ENCODE measurements at regions not wholly inside any gene's neighbourhood (a gene's known extent, or its start where the extent isn't known, plus 50 kb on each side); places are given as distances from the start of the nearest gene placed in this dataset.

DNA sequence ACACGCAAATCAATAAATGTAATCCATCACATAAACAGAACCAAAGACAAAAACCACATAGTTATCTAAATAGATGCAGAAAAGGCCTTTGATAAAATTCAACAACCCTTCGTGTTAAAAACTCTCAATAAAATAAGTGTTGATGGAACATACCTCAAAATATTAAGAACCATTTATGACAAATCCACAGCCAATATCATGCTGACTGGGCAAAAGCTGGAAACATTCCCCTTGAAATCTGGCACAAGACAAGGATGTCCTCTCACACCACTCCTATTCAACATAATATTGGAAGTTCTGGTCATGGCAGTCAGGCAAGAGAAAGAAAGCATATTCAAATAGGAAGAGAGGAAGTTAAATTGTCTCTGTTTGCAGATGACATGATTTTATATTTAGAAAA lies 1946.3 kb upstream of the CDH9 start:
- TF ChIP-seq CEBPB (IDR thresholded peaks at IDR 0.05) (no peak), YY1 (IDR thresholded peaks at IDR 0.05; ENCODE audit: low read depth) (no peak), RAD21 (IDR thresholded peaks at IDR 0.05; ENCODE audit: low read depth) (no peak)

DNA sequence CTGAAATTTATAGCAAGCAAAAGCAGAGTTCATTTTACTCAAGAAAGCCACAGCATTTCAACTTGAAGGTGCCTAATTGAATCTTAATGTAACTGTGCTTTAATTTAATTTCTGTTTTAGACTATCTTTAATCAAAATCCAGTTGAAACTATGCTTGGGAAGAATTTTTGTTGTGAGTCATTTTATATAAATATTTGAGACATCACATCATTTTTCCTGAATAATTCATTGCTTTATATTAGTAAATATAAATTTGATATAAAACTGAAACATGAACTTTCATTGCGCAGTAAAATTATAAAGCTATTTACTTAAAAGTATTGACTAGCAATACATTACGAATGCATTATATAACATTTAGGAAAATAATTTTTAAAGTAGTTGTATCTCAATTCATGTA lies 1937.1 kb upstream of the CDH9 start:
- no peak for TF ChIP-seq NFIC (IDR thresholded peaks at IDR 0.05)
- no peak for TF ChIP-seq CREB1 (IDR thresholded peaks at IDR 0.05; ENCODE audit: low read depth)
- no peak for TF ChIP-seq TAF1 (IDR thresholded peaks at IDR 0.05; ENCODE audit: low read depth)
- TF ChIP-seq, protein P1, sequence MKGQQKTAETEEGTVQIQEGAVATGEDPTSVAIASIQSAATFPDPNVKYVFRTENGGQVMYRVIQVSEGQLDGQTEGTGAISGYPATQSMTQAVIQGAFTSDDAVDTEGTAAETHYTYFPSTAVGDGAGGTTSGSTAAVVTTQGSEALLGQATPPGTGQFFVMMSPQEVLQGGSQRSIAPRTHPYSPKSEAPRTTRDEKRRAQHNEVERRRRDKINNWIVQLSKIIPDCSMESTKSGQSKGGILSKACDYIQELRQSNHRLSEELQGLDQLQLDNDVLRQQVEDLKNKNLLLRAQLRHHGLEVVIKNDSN (IDR thresholded peaks at IDR 0.05), result no peak
- TF ChIP-seq ZBTB7A (IDR thresholded peaks at IDR 0.05; ENCODE audit: low read depth), result no peak
- no peak for TF ChIP-seq TEAD4 (IDR thresholded peaks at IDR 0.05)
- TF ChIP-seq FOXM1 (IDR thresholded peaks at IDR 0.05; ENCODE audit: borderline replicate concordance, low read depth), result no peak
- TF ChIP-seq EP300 (IDR thresholded peaks at IDR 0.05; ENCODE audit: borderline replicate concordance), result no peak
- TF ChIP-seq, protein P2, sequence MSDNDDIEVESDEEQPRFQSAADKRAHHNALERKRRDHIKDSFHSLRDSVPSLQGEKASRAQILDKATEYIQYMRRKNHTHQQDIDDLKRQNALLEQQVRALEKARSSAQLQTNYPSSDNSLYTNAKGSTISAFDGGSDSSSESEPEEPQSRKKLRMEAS (IDR thresholded peaks at IDR 0.05), result no peak
- no peak for TF ChIP-seq CEBPB (IDR thresholded peaks at IDR 0.05)
- TF ChIP-seq YY1 (IDR thresholded peaks at IDR 0.05; ENCODE audit: low read depth), result no peak
- TF ChIP-seq, protein P3, sequence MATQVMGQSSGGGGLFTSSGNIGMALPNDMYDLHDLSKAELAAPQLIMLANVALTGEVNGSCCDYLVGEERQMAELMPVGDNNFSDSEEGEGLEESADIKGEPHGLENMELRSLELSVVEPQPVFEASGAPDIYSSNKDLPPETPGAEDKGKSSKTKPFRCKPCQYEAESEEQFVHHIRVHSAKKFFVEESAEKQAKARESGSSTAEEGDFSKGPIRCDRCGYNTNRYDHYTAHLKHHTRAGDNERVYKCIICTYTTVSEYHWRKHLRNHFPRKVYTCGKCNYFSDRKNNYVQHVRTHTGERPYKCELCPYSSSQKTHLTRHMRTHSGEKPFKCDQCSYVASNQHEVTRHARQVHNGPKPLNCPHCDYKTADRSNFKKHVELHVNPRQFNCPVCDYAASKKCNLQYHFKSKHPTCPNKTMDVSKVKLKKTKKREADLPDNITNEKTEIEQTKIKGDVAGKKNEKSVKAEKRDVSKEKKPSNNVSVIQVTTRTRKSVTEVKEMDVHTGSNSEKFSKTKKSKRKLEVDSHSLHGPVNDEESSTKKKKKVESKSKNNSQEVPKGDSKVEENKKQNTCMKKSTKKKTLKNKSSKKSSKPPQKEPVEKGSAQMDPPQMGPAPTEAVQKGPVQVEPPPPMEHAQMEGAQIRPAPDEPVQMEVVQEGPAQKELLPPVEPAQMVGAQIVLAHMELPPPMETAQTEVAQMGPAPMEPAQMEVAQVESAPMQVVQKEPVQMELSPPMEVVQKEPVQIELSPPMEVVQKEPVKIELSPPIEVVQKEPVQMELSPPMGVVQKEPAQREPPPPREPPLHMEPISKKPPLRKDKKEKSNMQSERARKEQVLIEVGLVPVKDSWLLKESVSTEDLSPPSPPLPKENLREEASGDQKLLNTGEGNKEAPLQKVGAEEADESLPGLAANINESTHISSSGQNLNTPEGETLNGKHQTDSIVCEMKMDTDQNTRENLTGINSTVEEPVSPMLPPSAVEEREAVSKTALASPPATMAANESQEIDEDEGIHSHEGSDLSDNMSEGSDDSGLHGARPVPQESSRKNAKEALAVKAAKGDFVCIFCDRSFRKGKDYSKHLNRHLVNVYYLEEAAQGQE (IDR thresholded peaks at IDR 0.05; ENCODE audit: low read depth), result no peak

DNA sequence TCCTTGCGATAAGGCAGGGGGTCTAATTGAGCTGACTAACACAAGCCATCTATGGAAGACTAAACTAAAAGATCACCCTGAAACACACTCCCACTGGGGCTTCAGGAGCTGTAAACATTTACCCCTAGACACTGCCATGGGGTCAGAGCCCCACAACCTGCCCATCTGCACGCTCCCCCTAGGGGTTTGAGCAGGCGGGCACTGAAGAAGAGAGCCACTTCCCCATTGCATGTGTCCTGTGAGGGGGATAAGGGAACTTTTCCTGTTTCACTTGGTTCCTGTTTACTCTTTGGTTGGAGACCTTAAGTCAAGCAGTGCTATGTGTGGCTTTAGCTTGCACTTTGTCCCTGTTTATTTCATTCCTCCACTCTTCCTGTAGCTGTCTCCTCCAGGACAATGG lies 1929.5 kb upstream of the CDH9 start:
- TF ChIP-seq CEBPB (IDR thresholded peaks at IDR 0.05), result no peak
- TF ChIP-seq CREB1 (IDR thresholded peaks at IDR 0.05; ENCODE audit: low read depth), result no peak
- TF ChIP-seq NFIC (IDR thresholded peaks at IDR 0.05), result no peak

DNA sequence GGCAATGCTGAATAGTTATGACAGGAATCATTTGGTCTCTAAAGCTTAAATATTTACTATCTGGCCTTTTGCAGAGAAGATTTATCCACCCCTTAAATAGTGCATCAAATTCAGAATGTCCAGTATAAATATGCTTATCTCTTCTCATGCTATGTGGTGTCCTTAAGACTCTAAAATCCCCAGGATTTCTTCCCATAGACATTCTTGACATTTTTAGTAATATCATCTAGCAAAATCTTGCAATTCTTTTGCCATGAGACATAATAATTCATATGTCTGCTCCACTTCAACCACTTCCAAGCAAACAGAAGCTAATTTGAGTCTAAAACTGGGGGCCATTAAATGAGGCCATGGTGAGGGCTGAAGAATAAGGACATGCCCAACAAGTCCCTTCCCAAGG lies 1923.4 kb upstream of the CDH9 start:
- TF ChIP-seq ZBTB7A (IDR thresholded peaks at IDR 0.05; ENCODE audit: low read depth) (no peak), EP300 (IDR thresholded peaks at IDR 0.05; ENCODE audit: borderline replicate concordance) (no peak), TAF1 (IDR thresholded peaks at IDR 0.05; ENCODE audit: low read depth) (no peak), YY1 (IDR thresholded peaks at IDR 0.05; ENCODE audit: low read depth) (no peak), RAD21 (IDR thresholded peaks at IDR 0.05; ENCODE audit: low read depth) (no peak), TCF12 (IDR thresholded peaks at IDR 0.05; ENCODE audit: low read depth) (no peak), EGR1 (IDR thresholded peaks at IDR 0.05) (no peak), NFIC (IDR thresholded peaks at IDR 0.05) (no peak), FOXM1 (IDR thresholded peaks at IDR 0.05; ENCODE audit: borderline replicate concordance, low read depth) (no peak), TEAD4 (IDR thresholded peaks at IDR 0.05) (no peak), CREB1 (IDR thresholded peaks at IDR 0.05; ENCODE audit: low read depth) (no peak), CEBPB (IDR thresholded peaks at IDR 0.05) (no peak)
- TF ChIP-seq, protein P2 (IDR thresholded peaks at IDR 0.05), result no peak
- TF ChIP-seq, protein P3 (IDR thresholded peaks at IDR 0.05; ENCODE audit: low read depth), result no peak
- TF ChIP-seq, protein P1 (IDR thresholded peaks at IDR 0.05), result no peak

DNA sequence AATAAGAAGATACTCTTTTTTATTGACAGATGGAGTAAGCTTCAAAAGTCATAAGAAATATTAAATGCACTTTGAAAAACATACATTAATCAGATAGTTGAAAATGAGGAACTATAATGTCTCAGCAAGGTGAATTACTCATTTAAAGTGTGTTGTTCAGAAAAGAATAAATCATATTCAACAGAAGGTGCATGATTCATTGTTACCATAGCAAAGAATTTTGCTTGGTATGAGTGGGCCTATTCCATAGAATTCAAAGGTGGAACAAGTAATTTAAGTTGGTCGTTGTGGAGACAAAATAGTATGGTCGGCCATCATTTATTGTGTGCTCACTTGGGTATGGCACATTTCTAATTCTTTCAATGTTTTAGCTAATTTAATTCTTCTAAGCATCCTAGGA lies 1920.2 kb upstream of the CDH9 start:
- no peak for TF ChIP-seq EP300 (IDR thresholded peaks at IDR 0.05; ENCODE audit: borderline replicate concordance)
- no peak for TF ChIP-seq NFIC (IDR thresholded peaks at IDR 0.05)
- TF ChIP-seq, protein P1 (IDR thresholded peaks at IDR 0.05), result no peak
- TF ChIP-seq FOXM1 (IDR thresholded peaks at IDR 0.05; ENCODE audit: borderline replicate concordance, low read depth), result no peak
- TF ChIP-seq CEBPB (IDR thresholded peaks at IDR 0.05), result no peak
- no peak for TF ChIP-seq CREB1 (IDR thresholded peaks at IDR 0.05; ENCODE audit: low read depth)
- no peak for TF ChIP-seq TCF12 (IDR thresholded peaks at IDR 0.05; ENCODE audit: low read depth)
- TF ChIP-seq TAF1 (IDR thresholded peaks at IDR 0.05; ENCODE audit: low read depth), result no peak
- TF ChIP-seq EGR1 (IDR thresholded peaks at IDR 0.05), result no peak
- no peak for TF ChIP-seq ZBTB7A (IDR thresholded peaks at IDR 0.05; ENCODE audit: low read depth)
- TF ChIP-seq, protein P3 (IDR thresholded peaks at IDR 0.05; ENCODE audit: low read depth), result no peak
- no peak for TF ChIP-seq RAD21 (IDR thresholded peaks at IDR 0.05; ENCODE audit: low read depth)
- TF ChIP-seq, protein P2 (IDR thresholded peaks at IDR 0.05), result no peak
- TF ChIP-seq TEAD4 (IDR thresholded peaks at IDR 0.05), result no peak
- no peak for TF ChIP-seq YY1 (IDR thresholded peaks at IDR 0.05; ENCODE audit: low read depth)

Data from Ishikawa (cell line).